GM23338 (cell line): ENCODE measurements at regions not wholly inside any gene's neighbourhood (a gene's known extent, or its start where the extent isn't known, plus 50 kb on each side); places are given as distances from the start of the nearest gene placed in this dataset.

Experiments used
- ATAC-seq: fragments of 200-7000 bp; cut with Tn5 transposase; 3 replicates; pipeline ENCODE4 v1.9.1; 2020
- DNase-seq: peaks from one replicate; pipeline ENCODE4 v3.0.0-alpha.2; 2015; ENCODE audit warnings: low spot score
- H2AFZ ChIP-seq: fragments of 200-600 bp; sonication (generic); 2 replicates; pipeline ENCODE4 v1.8.0; 2016; ENCODE audit warnings: antibody characterized with exemption, mild to moderate bottlenecking, moderate library complexity
- H3F3A ChIP-seq: fragments of 200-600 bp; sonication (generic); replicated peaks from 2 replicates; pipeline ENCODE4 v1.8.0; 2017; ENCODE audit warnings: antibody characterized with exemption, mixed run types, low read depth
- H3K27ac ChIP-seq: fragments of 200-600 bp; sonication (generic); 2 replicates; pipeline ENCODE4 v1.6.1; 2016; ENCODE audit warnings: low read depth
- H3K27me3 ChIP-seq: fragments of 200-600 bp; sonication (generic); 2 replicates; pipeline ENCODE4 v1.8.0; 2016; ENCODE audit warnings: mild to moderate bottlenecking, mixed run types, moderate library complexity; ENCODE audit not compliant: insufficient read depth
- H3K36me3 ChIP-seq: fragments of 200-600 bp; sonication (generic); 2 replicates; pipeline ENCODE4 v1.8.0; 2016; ENCODE audit warnings: mild to moderate bottlenecking; ENCODE audit not compliant: insufficient read depth
- H3K4me1 ChIP-seq: fragments of 200-600 bp; sonication (generic); 2 replicates; pipeline ENCODE4 v1.8.0; 2016; ENCODE audit warnings: mild to moderate bottlenecking, moderate library complexity; ENCODE audit not compliant: insufficient read depth
- H3K4me2 ChIP-seq: fragments of 200-600 bp; sonication (generic); 2 replicates; pipeline ENCODE4 v1.7.1; 2017; ENCODE audit warnings: mixed run types
- H3K4me3 ChIP-seq: fragments of 200-600 bp; sonication (generic); 2 replicates; pipeline ENCODE4 v1.6.1; 2016; ENCODE audit warnings: mixed run types
- H3K79me2 ChIP-seq: fragments of 200-600 bp; sonication (generic); replicated peaks from 2 replicates; pipeline ENCODE4 v1.8.0; 2017; ENCODE audit warnings: mild to moderate bottlenecking; ENCODE audit not compliant: insufficient read depth
- H3K9me2 ChIP-seq: fragments of 200-600 bp; sonication (generic); 2 replicates; pipeline ENCODE4 v1.8.0; 2017; ENCODE audit not compliant: insufficient read depth
- H4K20me1 ChIP-seq: fragments of 200-600 bp; sonication (generic); replicated peaks from 2 replicates; pipeline ENCODE4 v1.8.0; 2017; ENCODE audit warnings: mild to moderate bottlenecking; ENCODE audit not compliant: insufficient read depth
- H3K27ac Mint-ChIP-seq: 2 replicates; pipeline ENCODE4 v1.8.0; 2020; ENCODE audit warnings: inconsistent platforms, mild to moderate bottlenecking, moderate library complexity, mixed read lengths
- H3K27me3 Mint-ChIP-seq: 3 replicates; pipeline ENCODE4 v1.8.0; 2022; ENCODE audit warnings: low read depth, mild to moderate bottlenecking, moderate library complexity, mixed read lengths, inconsistent platforms; ENCODE audit not compliant: insufficient read depth, poor library complexity
- H3K36me3 Mint-ChIP-seq: 3 replicates; pipeline ENCODE4 v1.8.0; 2021; ENCODE audit warnings: low read depth, mild to moderate bottlenecking, inconsistent platforms, moderate library complexity, mixed read lengths
- H3K4me1 Mint-ChIP-seq: 3 replicates; pipeline ENCODE4 v1.8.0; 2020; ENCODE audit warnings: mild to moderate bottlenecking, inconsistent platforms, mixed read lengths
- H3K4me3 Mint-ChIP-seq: 3 replicates; pipeline ENCODE4 v1.8.0; 2021; ENCODE audit warnings: moderate library complexity, mild to moderate bottlenecking, inconsistent platforms, mixed read lengths
- H3K9me3 Mint-ChIP-seq: 3 replicates; pipeline ENCODE4 v1.8.0; 2020; ENCODE audit warnings: moderate library complexity, mild to moderate bottlenecking, inconsistent platforms, mixed read lengths
- CREB1 ChIP-seq: fragments of 250-450 bp; sonication (Bioruptor Pico); IDR thresholded peaks from 2 replicates; pipeline ENCODE4 v1.5.0; 2020; ENCODE audit warnings: low read depth, mild to moderate bottlenecking, moderate library complexity
- EZH2 ChIP-seq: fragments of 200-600 bp; sonication (generic); IDR thresholded peaks from one replicate; pipeline ENCODE4 v1.8.0; 2017; ENCODE audit warnings: antibody characterized with exemption, mild to moderate bottlenecking, low read depth; ENCODE audit not compliant: unreplicated experiment
- EZH2phosphoT487 ChIP-seq: fragments of 200-600 bp; sonication (generic); IDR thresholded peaks from one replicate; pipeline ENCODE4 v1.8.1; 2018; ENCODE audit warnings: antibody characterized with exemption; ENCODE audit not compliant: unreplicated experiment
- STAT1 ChIP-seq: IDR thresholded peaks from one replicate; pipeline ENCODE4 v1.6.1; 2016; ENCODE audit warnings: antibody characterized with exemption; ENCODE audit not compliant: unreplicated experiment
- TF ChIP-seq, protein P1 (sequence below): IDR thresholded peaks from one replicate; pipeline ENCODE4 v1.6.1; 2018; ENCODE audit warnings: antibody characterized with exemption; ENCODE audit not compliant: unreplicated experiment
- TF ChIP-seq, protein P2 (sequence below): IDR thresholded peaks from 2 replicates; pipeline ENCODE4 v1.6.1; 2016; ENCODE audit warnings: antibody characterized with exemption
- TF ChIP-seq, protein P3 (sequence below): fragments of 250-450 bp; sonication (Bioruptor Pico); IDR thresholded peaks from 2 replicates; pipeline ENCODE4 v1.5.0; 2020; ENCODE audit warnings: mild to moderate bottlenecking, moderate library complexity

DNA sequence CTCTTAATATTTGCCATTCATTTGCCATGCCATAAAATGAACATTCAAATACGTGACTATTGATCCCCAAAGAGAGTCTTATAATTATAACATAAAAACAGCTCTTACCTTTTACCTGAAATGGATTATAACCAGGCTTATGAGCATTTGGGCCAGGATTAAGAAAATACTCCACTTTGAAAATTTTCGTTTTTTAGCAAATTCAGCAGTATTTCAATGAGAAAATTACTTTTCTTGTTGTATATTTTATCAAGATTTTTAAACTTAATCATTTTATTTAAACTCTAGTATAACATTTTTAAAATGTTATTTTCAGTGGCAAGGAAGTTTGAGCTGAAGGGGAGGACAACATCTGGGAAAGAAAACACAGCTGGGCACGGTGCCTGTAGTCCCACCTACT lies 59.0 kb upstream of the RAPGEF2 start (continued):
- TF ChIP-seq, protein P1, sequence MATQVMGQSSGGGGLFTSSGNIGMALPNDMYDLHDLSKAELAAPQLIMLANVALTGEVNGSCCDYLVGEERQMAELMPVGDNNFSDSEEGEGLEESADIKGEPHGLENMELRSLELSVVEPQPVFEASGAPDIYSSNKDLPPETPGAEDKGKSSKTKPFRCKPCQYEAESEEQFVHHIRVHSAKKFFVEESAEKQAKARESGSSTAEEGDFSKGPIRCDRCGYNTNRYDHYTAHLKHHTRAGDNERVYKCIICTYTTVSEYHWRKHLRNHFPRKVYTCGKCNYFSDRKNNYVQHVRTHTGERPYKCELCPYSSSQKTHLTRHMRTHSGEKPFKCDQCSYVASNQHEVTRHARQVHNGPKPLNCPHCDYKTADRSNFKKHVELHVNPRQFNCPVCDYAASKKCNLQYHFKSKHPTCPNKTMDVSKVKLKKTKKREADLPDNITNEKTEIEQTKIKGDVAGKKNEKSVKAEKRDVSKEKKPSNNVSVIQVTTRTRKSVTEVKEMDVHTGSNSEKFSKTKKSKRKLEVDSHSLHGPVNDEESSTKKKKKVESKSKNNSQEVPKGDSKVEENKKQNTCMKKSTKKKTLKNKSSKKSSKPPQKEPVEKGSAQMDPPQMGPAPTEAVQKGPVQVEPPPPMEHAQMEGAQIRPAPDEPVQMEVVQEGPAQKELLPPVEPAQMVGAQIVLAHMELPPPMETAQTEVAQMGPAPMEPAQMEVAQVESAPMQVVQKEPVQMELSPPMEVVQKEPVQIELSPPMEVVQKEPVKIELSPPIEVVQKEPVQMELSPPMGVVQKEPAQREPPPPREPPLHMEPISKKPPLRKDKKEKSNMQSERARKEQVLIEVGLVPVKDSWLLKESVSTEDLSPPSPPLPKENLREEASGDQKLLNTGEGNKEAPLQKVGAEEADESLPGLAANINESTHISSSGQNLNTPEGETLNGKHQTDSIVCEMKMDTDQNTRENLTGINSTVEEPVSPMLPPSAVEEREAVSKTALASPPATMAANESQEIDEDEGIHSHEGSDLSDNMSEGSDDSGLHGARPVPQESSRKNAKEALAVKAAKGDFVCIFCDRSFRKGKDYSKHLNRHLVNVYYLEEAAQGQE: no peak
- TF ChIP-seq, protein P2, sequence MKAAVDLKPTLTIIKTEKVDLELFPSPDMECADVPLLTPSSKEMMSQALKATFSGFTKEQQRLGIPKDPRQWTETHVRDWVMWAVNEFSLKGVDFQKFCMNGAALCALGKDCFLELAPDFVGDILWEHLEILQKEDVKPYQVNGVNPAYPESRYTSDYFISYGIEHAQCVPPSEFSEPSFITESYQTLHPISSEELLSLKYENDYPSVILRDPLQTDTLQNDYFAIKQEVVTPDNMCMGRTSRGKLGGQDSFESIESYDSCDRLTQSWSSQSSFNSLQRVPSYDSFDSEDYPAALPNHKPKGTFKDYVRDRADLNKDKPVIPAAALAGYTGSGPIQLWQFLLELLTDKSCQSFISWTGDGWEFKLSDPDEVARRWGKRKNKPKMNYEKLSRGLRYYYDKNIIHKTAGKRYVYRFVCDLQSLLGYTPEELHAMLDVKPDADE: no peak
- no peak for TF ChIP-seq EZH2phosphoT487
- no peak for TF ChIP-seq CREB1 (CRISPR knock-in tag)
- no peak for TF ChIP-seq STAT1
- TF ChIP-seq EZH2: no peak

DNA sequence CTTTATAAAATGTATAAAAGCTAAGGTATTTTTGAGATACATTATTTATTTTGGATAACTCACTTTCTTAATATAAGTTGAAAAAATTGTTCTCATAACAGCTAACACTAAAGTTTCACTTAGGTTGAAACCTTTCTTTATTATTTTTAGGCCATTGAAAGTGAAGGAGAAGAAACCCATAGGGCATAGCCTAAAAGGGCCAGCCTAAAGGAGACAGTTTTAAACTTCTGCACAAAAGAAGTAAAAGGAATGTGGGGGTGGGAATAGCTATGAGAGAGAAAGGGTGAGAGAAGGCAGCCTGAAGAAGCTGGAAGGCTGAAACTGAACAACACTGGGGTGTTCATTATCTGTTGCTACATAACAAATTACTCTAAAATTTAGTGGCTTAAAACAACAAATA lies 57.6 kb upstream of the RAPGEF2 start:
- Histone ChIP-seq H3K27ac (no peak overlapping the region), H3K79me2 (no peaks in the 10 kb centered on the region), H3K4me1 (peaks cover 17% of the 10 kb centered on the region), H4K20me1 (no peaks in the 10 kb centered on the region), H3K4me2 (no peak overlapping the region), H3K4me3 (no peak overlapping the region), H3K36me3 (no peaks in the 10 kb centered on the region), H3F3A (no peaks in the 10 kb centered on the region; the same call in 1 of the 2 replicates), H3K27me3 (no peaks in the 10 kb centered on the region), H3K9me2 (no peaks in the 10 kb centered on the region), H2AFZ (peak overlapping the region; percentile 39; the same call in 1 of the 2 replicates)
- ATAC-seq: no peak
- Mint-ChIP-seq H3K36me3 (no peaks in the 10 kb centered on the region), H3K4me3 (no peak overlapping the region), H3K27ac (no peak overlapping the region), H3K9me3 (no peaks in the 10 kb centered on the region), H3K4me1 (peaks cover 36% of the 10 kb centered on the region), H3K27me3 (no peaks in the 10 kb centered on the region)
- DNase-seq: no peak
- TF ChIP-seq, protein P3, sequence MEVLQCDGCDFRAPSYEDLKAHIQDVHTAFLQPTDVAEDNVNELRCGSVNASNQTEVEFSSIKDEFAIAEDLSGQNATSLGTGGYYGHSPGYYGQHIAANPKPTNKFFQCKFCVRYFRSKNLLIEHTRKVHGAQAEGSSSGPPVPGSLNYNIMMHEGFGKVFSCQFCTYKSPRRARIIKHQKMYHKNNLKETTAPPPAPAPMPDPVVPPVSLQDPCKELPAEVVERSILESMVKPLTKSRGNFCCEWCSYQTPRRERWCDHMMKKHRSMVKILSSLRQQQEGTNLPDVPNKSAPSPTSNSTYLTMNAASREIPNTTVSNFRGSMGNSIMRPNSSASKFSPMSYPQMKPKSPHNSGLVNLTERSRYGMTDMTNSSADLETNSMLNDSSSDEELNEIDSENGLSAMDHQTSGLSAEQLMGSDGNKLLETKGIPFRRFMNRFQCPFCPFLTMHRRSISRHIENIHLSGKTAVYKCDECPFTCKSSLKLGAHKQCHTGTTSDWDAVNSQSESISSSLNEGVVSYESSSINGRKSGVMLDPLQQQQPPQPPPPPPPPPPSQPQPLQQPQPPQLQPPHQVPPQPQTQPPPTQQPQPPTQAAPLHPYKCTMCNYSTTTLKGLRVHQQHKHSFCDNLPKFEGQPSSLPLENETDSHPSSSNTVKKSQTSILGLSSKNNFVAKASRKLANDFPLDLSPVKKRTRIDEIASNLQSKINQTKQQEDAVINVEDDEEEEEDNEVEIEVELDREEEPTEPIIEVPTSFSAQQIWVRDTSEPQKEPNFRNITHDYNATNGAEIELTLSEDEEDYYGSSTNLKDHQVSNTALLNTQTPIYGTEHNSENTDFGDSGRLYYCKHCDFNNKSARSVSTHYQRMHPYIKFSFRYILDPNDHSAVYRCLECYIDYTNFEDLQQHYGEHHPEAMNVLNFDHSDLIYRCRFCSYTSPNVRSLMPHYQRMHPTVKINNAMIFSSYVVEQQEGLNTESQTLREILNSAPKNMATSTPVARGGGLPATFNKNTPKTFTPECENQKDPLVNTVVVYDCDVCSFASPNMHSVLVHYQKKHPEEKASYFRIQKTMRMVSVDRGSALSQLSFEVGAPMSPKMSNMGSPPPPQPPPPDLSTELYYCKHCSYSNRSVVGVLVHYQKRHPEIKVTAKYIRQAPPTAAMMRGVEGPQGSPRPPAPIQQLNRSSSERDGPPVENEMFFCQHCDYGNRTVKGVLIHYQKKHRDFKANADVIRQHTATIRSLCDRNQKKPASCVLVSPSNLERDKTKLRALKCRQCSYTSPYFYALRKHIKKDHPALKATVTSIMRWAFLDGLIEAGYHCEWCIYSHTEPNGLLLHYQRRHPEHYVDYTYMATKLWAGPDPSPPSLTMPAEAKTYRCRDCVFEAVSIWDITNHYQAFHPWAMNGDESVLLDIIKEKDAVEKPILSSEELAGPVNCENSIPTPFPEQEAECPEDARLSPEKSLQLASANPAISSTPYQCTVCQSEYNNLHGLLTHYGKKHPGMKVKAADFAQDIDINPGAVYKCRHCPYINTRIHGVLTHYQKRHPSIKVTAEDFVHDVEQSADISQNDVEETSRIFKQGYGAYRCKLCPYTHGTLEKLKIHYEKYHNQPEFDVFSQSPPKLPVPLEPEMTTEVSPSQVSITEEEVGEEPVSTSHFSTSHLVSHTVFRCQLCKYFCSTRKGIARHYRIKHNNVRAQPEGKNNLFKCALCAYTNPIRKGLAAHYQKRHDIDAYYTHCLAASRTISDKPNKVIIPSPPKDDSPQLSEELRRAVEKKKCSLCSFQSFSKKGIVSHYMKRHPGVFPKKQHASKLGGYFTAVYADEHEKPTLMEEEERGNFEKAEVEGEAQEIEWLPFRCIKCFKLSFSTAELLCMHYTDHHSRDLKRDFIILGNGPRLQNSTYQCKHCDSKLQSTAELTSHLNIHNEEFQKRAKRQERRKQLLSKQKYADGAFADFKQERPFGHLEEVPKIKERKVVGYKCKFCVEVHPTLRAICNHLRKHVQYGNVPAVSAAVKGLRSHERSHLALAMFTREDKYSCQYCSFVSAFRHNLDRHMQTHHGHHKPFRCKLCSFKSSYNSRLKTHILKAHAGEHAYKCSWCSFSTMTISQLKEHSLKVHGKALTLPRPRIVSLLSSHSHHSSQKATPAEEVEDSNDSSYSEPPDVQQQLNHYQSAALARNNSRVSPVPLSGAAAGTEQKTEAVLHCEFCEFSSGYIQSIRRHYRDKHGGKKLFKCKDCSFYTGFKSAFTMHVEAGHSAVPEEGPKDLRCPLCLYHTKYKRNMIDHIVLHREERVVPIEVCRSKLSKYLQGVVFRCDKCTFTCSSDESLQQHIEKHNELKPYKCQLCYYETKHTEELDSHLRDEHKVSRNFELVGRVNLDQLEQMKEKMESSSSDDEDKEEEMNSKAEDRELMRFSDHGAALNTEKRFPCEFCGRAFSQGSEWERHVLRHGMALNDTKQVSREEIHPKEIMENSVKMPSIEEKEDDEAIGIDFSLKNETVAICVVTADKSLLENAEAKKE: no peak
- TF ChIP-seq CREB1 (CRISPR knock-in tag): no peak
